Hepatocyte (in vitro differentiated cells): ENCODE measurements at regions not wholly inside any gene's neighbourhood (a gene's known extent, or its start where the extent isn't known, plus 50 kb on each side); places are given as distances from the start of the nearest gene placed in this dataset.
"Not testable (repeated sequence)": the region's sequence is repeated elsewhere in the genome, so short reads cannot be mapped to it uniquely, and the experiment has no call there.

Experiments used
- CTCF ChIP-seq: fragments of 200-600 bp; sonication (generic); IDR thresholded peaks from 2 replicates; pipeline ENCODE4 v1.5.1; 2016; ENCODE audit warnings: antibody characterized with exemption, mild to moderate bottlenecking; ENCODE audit not compliant: poor library complexity
- EZH2 ChIP-seq: fragments of 200-600 bp; sonication (generic); IDR thresholded peaks from 2 replicates; pipeline ENCODE4 v1.6.1; 2016; ENCODE audit warnings: antibody characterized with exemption, mild to moderate bottlenecking, borderline replicate concordance
- EZH2phosphoT487 ChIP-seq: fragments of 200-600 bp; sonication (generic); IDR thresholded peaks from one replicate; pipeline ENCODE4 v1.6.1; 2018; ENCODE audit warnings: antibody characterized with exemption, mild to moderate bottlenecking, low read depth, moderate library complexity; ENCODE audit not compliant: unreplicated experiment, severe bottlenecking

GRCh38 chr15:47098526-47098925 lies 618.8 kb upstream of the SEMA6D start:
- TF ChIP-seq CTCF, EZH2phosphoT487, EZH2: not testable (repeated sequence)
